GM21576 (cell line): ENCODE measurements at regions not wholly inside any gene's neighbourhood (a gene's known extent, or its start where the extent isn't known, plus 50 kb on each side); places are given as distances from the start of the nearest gene placed in this dataset.
"Not testable (repeated sequence)": the region's sequence is repeated elsewhere in the genome, so short reads cannot be mapped to it uniquely, and the experiment has no call there.

Experiments used
- ATAC-seq: cut with Tn5 transposase; IDR thresholded peaks from one replicate; pipeline ENCODE4 v1.9.1; 2021; ENCODE audit warnings: mild to moderate bottlenecking, moderate library complexity; ENCODE audit not compliant: unreplicated experiment

DNA sequence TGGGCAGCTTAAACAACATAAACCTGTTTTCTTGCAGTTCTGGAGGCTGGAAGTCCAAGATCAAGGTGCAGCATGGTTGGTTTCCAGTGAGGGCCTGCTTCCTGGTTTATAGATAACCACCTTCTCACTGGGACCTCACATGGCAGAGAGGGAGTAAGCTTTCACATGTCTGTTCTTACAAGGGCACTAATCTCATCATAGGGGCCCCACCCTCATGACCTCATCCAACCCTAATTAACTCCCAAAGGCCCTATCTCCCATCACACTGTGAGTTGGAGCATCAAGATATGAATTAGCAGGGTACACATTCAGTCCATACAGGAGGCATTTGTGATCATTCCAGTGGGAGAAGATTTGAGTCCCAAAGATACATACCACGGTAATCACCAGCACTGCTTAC, 50.5 kb upstream of the GRIN2A start:
- no peak for ATAC-seq

DNA sequence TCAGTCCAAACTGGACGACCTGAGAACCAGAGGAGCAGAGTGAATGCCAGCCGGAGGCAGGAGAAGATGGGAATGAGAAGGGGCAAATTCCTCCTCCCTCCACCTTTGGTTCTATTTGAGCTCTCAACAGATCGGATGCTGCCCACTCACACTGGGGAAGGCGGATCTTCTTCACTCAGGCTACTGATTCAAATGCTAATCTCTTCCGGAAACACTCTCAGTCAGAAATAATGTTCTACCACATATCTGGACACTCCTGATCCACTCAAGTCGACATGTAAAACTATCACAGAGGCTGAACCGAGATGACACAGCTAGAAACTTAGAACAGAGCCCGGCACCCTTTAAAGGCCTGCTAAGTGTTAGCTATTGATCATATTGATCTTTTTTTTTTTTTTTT, 57.4 kb upstream of the GRIN2A start:
- no peak for ATAC-seq

DNA sequence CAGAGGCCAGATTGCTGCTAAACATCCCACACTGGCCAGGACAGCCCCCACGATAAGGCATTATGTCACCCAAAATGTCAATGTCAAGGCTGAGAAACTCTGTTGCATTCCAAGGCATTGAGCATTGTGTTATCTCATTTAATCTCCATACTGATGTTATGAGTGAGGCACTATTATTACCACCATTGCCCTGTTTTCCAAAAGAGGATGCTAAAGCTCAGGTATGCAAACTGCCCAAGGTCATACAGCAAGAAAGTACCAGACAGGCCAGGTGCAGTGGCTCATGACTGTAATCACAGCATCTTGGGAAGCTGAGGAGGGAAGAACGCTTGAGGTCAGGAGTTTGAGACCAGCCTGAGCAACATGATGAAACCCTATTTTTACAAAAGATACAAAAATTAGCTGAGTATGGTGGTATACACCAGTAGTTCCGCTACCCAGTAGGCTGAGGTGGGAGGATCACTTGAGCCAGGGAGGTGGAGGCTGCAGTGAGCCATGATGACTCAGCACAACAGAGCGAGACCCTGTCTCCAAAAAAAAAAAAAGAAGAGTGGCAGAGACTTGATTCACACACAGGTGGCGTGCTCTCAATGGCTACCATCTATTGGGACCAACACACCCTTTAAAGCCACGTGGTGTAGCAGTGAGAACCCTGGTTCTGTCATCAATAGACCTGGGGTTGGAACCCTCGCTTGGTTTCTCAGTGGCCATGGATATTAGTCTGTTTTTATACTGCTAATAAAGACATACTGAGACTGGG, 58.8 kb upstream of the GRIN2A start:
- ATAC-seq, result no peak

DNA sequence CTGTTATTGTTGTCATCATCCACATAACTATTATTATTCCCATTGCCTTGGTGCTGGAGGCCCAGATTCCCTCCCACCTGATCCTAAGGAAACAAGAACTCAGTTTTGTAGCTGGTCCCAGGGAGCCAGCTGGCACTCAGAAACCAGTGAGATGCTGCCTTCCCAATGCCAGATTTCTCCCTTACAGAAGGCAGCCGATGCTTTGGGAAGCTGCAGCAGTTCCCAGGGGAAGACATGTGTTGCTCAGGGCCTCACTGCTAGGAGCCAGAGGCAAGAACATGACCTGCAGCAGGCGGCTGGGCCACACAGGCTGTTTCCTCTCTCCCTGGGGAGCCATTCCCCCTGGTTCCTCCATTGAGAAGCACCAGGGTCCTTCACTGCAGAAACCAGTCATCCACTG, 59.9 kb upstream of the GRIN2A start:
- ATAC-seq, result no peak

DNA sequence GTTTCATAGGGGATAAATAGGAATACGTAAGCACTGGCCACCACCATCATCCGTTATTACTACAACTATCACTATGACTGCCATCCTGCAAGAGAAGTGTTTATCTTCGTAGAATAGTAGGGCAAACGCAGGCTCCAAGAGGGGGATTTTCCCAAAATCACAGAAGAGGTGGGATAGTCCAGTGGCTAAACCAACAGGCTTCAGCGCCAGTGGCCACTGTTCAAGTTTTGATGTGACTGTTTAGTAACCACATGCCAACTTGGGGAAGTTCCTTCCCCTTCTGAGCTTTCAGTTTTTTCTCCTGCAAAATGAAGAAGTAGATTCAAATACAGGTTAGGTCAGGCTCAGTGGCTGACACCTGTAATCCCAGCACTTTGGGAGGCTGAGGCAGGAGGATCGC, 60.7 kb upstream of the GRIN2A start:
- ATAC-seq, result no peak

DNA sequence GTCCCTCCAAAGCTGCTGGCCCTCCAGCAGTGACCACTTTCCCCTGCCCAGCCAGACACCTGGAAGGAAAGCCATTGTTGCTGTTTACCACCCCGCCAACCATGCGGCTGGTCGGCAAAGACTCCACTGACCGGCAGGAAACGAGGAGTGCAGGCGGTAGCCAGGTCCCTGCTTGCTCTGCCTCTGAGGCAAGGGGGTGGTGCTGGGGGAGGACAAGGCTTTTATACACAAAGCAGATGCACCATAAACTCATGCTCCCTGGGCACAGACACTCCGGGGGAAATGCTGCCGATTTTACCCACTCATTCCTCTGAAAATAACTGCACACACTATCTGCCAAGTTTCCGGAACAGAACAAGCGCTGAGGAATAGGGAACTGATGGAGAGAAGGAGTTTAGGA, 62.8 kb upstream of the GRIN2A start:
- no peak for ATAC-seq

DNA sequence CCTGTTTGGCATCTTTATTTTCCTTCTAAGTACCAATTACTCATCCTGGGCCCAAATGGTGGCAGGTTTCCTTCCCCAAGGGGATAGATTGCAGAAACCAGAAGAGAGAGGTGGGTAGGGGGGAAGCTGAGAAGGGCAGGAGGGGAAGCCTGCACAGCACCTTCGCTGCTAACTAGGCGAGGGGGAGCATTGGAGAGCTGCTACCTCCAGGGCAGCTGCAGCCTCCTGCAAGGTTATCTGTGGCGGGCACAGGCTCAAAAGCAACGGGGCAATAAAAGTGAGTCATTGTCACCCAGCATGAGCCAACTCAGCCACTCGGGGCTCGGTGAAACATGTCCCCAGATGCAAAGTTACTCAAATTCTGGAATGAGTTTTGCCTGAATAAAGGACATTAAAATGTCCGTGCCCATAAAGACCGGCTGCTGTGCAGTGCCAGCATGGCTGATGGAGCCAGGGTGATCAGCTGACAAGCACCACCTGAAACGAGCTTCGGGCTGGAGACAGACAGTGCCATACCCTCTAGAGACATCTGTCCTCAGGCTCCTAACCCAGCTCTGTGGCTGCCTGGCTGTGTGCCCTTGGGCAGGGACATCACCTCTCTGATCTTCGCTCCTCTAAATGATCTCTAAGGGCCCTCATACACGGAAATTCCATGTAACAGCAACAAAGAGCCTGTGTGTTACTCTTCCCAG, 68.1 kb upstream of the GRIN2A start:
- no peak for ATAC-seq

DNA sequence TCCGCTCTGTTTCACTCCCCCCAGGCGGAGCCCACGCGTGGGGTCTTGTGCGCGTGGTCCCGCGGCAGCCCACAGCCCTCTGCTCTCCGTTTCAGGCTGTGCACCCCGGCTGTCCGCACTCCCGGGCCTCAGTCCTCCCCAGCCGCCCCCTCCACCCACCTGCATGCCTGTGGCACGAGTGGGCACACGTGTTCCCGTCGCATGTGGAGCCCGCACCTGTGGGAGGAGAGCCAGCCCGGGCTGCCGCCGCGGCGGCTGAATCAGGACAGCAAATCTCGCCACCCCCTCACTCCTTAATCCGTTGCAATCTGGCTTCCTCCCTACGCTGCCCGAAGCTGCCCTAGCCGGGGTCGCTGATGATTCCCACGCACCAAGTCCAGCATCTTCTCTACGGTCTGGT, 69.9 kb upstream of the GRIN2A start:
- no peak for ATAC-seq

DNA sequence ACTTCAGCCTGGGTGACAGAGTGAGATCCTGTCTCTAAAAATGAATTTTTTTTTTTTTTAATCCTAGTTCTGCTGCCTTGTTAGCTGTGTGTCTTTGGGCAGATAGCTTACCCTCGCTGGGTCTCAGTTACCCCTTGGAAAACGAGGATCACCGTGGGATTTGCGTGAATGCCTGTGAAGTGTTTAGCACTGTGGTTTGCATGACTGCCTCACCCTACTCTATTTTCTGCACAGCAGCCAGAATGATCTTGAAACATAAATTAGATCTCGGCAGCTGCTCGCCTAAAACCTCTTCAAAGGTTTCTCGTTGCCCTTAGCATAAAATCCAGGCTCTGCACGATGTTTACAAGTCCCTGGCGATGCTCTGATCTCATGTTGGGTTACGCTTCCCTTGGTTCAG, 71.2 kb upstream of the GRIN2A start:
- no peak for ATAC-seq

DNA sequence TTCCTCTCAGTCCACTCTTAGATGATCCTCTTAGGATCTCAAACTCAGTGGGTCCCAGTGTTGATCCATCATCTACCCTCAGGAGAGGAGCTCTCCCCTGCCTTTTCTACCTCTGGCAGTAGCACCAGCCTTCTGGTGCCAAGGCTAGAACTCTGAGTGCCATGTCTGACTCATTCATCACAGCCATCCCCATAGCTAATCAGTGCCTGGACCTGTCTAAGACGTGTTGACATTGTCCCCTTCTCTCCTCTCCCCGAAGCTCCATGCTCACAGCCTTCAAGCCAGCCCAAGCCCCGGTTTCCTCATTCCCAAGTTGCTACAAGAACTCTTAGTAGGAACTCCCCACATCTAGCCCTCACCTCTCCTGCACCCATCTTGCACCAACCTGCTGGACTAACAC, 73.5 kb upstream of the GRIN2A start:
- no peak for ATAC-seq

DNA sequence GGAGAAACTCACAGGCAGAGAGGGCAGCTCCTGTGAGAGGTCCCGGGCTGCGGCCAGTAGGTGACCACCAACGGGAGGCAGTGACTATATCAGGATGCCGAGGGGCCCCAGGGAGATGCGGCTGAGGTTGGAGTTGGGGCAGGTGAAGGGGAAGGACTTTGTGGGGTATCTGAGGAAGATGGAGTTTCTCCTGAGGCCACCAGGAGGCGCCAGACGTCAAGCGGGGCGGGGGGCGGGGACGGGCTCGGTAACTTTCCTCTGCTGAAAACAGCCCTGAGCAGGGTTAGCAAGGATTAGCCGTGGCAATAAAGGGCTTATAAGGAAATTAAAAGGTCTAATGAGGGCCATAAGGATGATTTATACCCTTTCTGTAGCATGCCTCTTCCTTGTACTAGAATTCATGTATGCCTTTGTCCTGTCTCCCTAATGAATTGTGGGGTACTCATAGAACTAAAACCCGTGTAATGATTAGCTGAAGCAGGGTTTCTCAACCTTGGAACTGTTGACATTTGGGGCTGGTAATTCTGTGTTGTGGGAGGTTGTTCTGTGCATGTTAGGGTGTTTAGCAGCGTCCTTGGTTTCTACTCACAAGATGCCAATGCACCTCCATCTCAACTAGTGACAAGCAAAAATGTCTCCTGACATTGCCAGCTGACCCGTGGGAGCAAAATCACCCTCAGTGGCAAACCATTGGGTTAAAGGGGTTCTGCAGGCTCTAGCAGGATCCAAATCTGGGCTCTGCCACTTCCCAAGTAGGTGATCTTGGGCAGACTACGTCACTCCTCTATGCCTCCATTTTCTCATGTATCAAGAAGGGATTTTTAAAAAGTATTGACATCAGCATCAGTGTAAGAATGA, 74.8 kb upstream of the GRIN2A start:
- no peak for ATAC-seq

DNA sequence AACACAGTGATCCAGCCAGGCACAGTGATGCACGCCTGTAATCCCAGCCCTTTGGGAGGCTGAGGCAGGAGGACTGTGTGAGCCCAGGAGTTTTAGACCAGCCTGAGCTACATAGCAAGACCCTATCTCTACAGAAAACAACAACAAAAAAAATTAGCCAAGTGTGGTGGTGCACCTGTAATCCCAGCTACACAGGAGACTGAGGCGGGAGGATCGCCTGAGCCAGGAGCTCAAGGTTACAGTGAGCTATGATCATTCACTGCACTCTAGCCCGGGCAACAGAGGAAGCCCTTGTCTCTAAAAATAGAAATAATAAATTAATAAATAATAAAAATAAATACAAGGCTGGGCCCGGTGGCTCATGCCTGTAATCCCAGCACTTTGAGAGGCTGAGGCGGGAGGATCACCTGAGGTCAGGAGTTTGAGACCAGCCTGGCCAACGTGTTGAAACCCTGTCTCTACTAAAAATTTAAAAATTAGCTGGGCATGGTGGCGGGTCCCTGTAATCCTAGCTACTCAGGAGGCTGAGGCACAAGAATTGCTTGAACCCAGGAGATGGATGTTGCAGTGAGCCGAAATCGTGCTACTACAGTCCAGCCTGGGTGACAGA, 75.5 kb upstream of the GRIN2A start:
- not testable (repeated sequence) for ATAC-seq

DNA sequence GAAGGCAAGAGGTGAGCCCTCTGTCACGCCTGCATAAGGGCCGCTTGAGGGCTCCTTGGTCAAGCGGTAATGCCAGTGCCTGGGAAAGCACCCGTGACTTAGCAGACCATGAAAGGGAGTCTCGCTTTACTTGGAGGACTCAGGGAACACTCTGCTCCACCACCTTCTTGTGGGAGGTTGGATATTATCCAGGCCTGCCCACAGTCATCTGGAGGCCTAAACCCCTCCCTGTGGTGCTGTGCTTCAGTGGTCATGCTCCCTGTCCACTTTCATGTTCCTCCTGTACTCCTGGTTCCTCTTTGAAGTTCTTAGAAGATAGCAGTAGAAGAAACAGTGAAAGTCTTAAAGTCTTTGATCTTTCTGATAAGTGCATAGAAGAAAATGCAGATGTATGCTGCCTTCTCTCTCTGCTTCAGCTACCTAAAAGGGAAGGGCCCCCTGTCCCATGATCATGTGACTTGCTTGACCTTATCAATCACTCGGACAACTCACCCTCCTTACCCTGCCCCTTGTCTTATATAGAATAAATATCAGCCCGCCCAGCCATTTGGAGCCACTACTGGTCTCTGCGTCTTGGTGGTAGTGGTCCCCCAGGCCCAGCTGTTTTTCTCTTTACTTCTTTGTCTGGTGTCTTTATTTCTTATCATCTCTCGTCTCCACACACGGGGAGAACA, 76.8 kb upstream of the GRIN2A start:
- not testable (repeated sequence) for ATAC-seq

DNA sequence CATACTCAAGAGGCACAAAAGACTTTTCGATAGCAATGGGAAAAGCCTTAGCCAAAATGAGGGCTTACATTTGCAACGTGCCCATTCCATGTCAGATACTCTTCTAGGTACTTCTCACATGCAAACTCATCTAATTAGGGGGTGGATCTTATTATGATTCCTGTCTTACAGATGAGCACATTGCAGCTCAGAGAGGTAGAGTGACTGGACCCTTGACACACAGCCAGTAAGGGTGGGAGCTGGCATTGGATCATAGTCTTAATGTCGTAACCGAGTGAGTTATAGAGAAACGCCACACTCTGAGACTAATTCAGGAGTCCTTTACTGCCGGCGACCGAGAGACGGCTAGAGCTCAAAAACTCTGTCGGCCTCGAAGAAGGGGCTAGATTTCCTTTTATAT, 78.8 kb upstream of the GRIN2A start:
- ATAC-seq, result no peak

DNA sequence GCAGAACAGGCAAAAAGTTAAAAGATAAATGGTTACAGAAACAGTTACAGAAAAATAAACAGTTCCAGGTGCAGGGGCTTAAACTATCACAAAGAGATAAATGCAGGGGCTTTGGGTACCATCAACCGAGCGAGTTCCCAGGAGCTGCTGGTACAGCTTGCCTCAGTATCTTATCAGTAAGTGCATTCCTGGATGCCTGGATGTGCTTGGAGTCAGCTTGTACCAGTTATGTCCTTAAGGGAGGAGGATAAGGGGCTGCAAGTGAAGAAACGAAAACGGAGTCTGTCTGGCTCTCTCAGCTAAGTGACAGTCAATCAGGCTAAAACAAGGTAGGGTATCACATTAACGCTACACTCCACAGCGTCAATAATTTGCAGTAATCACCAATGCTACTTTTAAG, 79.3 kb upstream of the GRIN2A start:
- ATAC-seq, result not testable (repeated sequence)

DNA sequence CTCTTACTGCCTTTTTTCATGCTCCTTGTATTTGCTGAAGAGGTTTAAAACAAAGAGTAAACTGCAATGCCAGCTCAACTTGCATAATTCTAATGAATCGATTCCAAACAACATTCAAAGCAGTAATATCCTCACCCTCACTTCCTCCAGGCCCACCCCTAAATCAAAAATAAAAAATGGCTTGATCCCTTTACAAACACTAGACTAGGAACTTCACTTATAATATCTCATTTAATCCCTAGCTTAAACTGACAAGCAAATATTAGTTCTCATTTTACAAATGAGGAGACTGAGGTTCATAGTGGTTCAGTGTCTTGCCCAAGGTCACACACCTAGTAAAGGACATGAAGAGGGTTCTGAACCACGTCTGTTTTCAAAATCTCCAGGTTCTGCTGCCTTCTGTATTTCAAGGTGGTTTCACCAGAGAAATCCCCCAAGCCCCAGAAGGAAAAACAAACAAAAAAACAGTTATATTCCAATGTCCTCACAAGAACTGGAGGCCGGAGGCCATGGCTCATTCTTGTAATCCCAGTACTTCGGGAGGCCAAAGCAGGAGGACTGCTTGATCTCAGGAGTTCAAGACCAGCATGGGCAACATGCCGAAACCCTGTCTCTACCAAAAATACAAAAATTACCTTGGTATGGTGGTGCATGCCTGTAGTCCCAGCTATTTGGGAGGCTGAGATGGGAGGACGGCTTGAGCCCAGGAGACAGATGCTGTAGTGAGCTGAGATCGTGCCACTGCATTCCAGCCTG, 80.3 kb upstream of the GRIN2A start:
- no peak for ATAC-seq

DNA sequence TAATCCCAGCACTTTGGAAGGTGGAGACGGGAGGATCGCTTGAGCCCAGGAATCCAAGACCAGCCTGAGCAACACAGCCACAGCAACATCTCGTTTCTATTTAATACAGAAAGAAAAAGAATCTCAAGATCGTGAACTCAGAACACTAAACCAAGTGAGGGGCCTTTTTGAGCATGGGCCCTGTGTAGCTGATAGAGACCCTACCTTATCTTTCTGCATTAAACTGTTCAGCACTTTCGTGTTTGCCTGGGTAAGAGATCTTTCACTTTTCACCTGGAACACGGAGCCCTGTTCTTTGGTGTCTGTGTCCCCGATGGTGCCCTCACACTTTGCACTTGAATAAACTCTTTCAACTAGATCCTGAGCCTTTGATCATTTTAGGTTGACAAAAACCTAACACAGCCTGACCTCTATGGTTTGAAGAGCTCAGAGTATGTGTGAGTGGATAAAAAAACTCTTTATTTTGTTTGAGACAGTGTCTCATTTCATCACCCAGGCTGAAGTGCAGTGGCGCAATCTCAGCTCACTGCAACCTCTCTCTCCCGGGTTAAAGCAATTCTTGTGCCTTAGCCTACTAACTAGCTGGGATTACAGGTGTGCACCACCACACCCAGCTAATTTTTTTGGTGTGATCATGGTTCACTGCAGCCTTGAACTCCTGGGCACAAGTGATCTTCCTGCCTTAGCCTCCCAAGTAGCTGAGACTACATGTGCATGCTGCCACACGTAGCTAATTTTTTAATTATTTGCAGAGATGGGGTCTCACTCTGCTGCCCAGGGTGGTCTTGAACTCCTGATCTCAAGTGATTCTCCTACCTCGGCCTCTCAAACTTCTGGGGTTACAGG, 83.8 kb upstream of the GRIN2A start:
- ATAC-seq, result no peak

DNA sequence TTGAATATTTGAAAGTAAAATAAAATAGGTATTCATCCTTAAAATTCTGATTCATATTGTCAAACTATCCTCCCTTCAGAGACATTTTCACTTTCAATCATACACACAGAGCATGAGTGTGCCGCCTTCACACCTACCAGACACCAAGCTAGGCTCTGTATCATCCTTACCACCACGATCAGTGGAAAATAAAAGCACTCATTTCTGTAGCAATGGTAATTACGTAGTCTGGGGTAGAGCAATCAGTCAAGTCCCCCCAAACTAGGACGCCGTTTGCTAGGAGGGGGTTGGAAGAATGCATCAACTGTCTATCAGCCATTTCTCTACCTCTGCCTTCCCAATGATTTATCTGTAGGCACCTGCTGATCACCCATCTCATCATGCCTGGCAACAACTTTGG, 84.6 kb upstream of the GRIN2A start:
- ATAC-seq, result no peak

DNA sequence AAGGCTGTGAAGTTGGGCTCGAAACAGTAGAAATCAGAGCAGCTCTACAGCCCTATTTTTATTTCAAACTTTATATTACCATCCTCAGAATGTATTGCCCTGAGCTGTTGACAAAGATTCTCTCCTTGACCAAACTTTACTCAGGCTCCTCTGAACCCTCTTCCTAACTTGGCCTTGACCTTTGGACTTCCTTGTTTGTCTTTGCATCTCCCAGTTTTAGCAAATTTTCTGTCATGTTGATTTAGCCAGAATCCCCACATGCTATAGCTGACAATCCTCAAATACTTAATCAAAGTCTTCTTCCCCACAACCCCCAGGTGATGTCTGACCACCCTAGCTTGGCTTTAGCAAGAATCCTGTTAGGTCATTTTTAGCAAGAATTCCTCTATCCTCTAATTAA, 87.4 kb upstream of the GRIN2A start:
- no peak for ATAC-seq
